K562 (cell line): ENCODE measurements at regions not wholly inside any gene's neighbourhood (a gene's known extent, or its start where the extent isn't known, plus 50 kb on each side); places are given as distances from the start of the nearest gene placed in this dataset.

Source experiments
- ATAC-seq: fragments of 200-7000 bp; cut with Tn5 transposase; 3 replicates; pipeline ENCODE4 v1.9.1; 2020; ENCODE audit warnings: moderate library complexity
- BruUV-seq: library from RNA; stranded (reverse); fragments of 400-500 nt; replicated peaks from 2 replicates; lab custom pipeline; 2021; lab: Mats Ljungman, UMichigan
- CTCF ChIA-PET: fragments of 300-600 bp; formaldehyde crosslinking; extraction: SDS; loops from one replicate; lab custom pipeline; 2021; ENCODE audit warnings: low intra/inter-chr PET ratio; lab: Yijun Ruan, JAX
- POLR2A ChIA-PET: fragments of 300-600, 350-650 bp; sonication (Branson Sonifier 250); formaldehyde crosslinking; extraction: SDS; loops from one replicate; lab custom pipeline; 2021; ENCODE audit warnings: antibody characterized with exemption, inconsistent platforms; lab: Yijun Ruan, JAX
- DNase-seq, 4 experiments: peaks; one replicate each; pipeline versions ENCODE4 v3.0.0 to v3.0.0-alpha.2; 2011 to 2018; ENCODE audit warnings: low spot score in 3 of 4, mixed read lengths in 3 of 4; ENCODE audit errors: extremely low read depth in 1 of 4
- FAIRE-seq: peaks from 2 replicates; lab custom pipeline; 2011; peaks lifted over from hg19 to GRCh38; lab: Jason Lieb, UNC
- H2AFZ ChIP-seq: 2 replicates; pipeline ENCODE4 v1.6.0; 2011; ENCODE audit warnings: low read depth, low read length, control low read depth, inconsistent platforms
- H3K27ac ChIP-seq: fragments of 200-600 bp; 3 replicates; pipeline ENCODE4 v1.8.0; 2011; ENCODE audit warnings: low read depth, mild to moderate bottlenecking, control low read depth, inconsistent platforms, low read length, moderate library complexity, mixed read lengths; ENCODE audit errors: extremely low read depth
- H3K27me3 ChIP-seq, 2 experiments: fragments of 300-600 bp in 1 of 2; 2 replicates in 1 of 2; 3 replicates in 1 of 2; pipeline versions ENCODE4 v1.6.0 to v1.8.0; 2011; ENCODE audit warnings: inconsistent platforms in 2 of 2, low read length in 2 of 2, mild to moderate bottlenecking in 1 of 2, mixed read lengths in 1 of 2, moderate library complexity in 1 of 2; ENCODE audit not compliant: control insufficient read depth in 2 of 2, insufficient read depth in 2 of 2
- H3K36me3 ChIP-seq: fragments of 300-600 bp; 3 replicates; pipeline ENCODE4 v1.8.0; 2011; ENCODE audit warnings: mild to moderate bottlenecking, low read length, inconsistent platforms; ENCODE audit not compliant: control insufficient read depth, insufficient read depth
- H3K4me1 ChIP-seq, 2 experiments: fragments of 200-600 bp in 1 of 2; replicated peaks in 1 of 2; 2 replicates in 1 of 2; 3 replicates in 1 of 2; pipeline versions ENCODE4 v1.5.1 to v1.8.0; 2011; ENCODE audit warnings: inconsistent platforms in 2 of 2, low read length in 2 of 2, mild to moderate bottlenecking in 1 of 2, mixed read lengths in 1 of 2, moderate library complexity in 1 of 2; ENCODE audit not compliant: control insufficient read depth in 2 of 2, insufficient read depth in 2 of 2
- H3K4me2 ChIP-seq: 2 replicates; pipeline ENCODE4 v1.6.1; 2011; ENCODE audit warnings: low read length, control low read depth, inconsistent platforms, mixed read lengths; ENCODE audit not compliant: insufficient read depth
- H3K4me3 ChIP-seq: fragments of 200-600 bp; sonication (generic), shearing (Covaris generic); 2 replicates; pipeline ENCODE4 v1.5.1; 2016; ENCODE audit warnings: control low read depth, inconsistent platforms
- H3K79me2 ChIP-seq: fragments of 200-600 bp; 3 replicates; pipeline ENCODE4 v1.8.0; 2011; ENCODE audit warnings: low read length, inconsistent platforms; ENCODE audit not compliant: control insufficient read depth, insufficient read depth
- H3K9ac ChIP-seq, 2 experiments: 2 replicates each; pipeline versions ENCODE4 v1.6.0 to v1.6.1; 2011; ENCODE audit warnings: low read depth in 2 of 2, low read length in 2 of 2, control low read depth in 1 of 2, inconsistent platforms in 1 of 2, mild to moderate bottlenecking in 1 of 2, mixed read lengths in 1 of 2; ENCODE audit not compliant: insufficient read depth in 1 of 2
- H3K9me1 ChIP-seq: one replicate; pipeline ENCODE4 v1.6.0; 2011; ENCODE audit warnings: inconsistent platforms, mild to moderate bottlenecking, low read length, moderate library complexity; ENCODE audit not compliant: control insufficient read depth, insufficient read depth
- H3K9me3 ChIP-seq: replicated peaks from 2 replicates; pipeline ENCODE4 v1.5.1; 2011; ENCODE audit warnings: low read depth, low read length, inconsistent platforms; ENCODE audit not compliant: control insufficient read depth, insufficient read depth
- H4K20me1 ChIP-seq: replicated peaks from 2 replicates; pipeline ENCODE4 v1.6.1; 2011; ENCODE audit warnings: low read length, inconsistent platforms, mixed read lengths; ENCODE audit not compliant: control insufficient read depth, insufficient read depth
- GATAD2A ChIP-seq: fragments of 450-650 bp; IDR thresholded peaks from 2 replicates; pipeline ENCODE4 v1.6.1; 2017
- NBN ChIP-seq: fragments of 450-650 bp; IDR thresholded peaks from 2 replicates; pipeline ENCODE4 v1.6.1; 2016; ENCODE audit warnings: low read depth, mild to moderate bottlenecking
- SIN3B ChIP-seq: fragments of 450-650 bp; IDR thresholded peaks from 2 replicates; pipeline ENCODE4 v1.6.1; 2017; ENCODE audit warnings: low read depth, mild to moderate bottlenecking, moderate library complexity
- SLC30A9 ChIP-seq: fragments of 250-450 bp; sonication (Bioruptor Pico); IDR thresholded peaks from 2 replicates; pipeline ENCODE4 v1.8.0; 2022; ENCODE audit warnings: mild to moderate bottlenecking, moderate library complexity
- SMARCA4 ChIP-seq: fragments of 450-650 bp; IDR thresholded peaks from 2 replicates; pipeline ENCODE4 v1.6.1; 2016
- YBX1 ChIP-seq: fragments of 450-650 bp; IDR thresholded peaks from 2 replicates; pipeline ENCODE4 v1.7.1; 2016; ENCODE audit warnings: mild to moderate bottlenecking
- ZNF316 ChIP-seq: fragments of 450-650 bp; IDR thresholded peaks from 2 replicates; pipeline ENCODE4 v1.6.1; 2016
- whole genome bisulfite sequencing: fragments of 100-300 bp; shearing (Covaris generic); methylation state at CpG from one replicate; pipeline ENCODE4 v1.1.6; 2016; ENCODE audit warnings: low coverage, mixed read lengths; ENCODE audit not compliant: insufficient coverage; ENCODE audit errors: missing lambda C conversion rate; 5-methylcytosine and 5-hydroxymethylcytosine counted together
- in situ Hi-C: fragments of 300-500 bp; cut with MboI; formaldehyde crosslinking; loops from 4 replicates; pipeline ENCODE4 v1.15.0; 2018; ENCODE audit warnings: inconsistent platforms, mixed read lengths
- intact Hi-C: fragments of 100-400 bp; cut with micrococcal nuclease; formaldehyde crosslinking; loops from 2 replicates; pipeline ENCODE4 v1.14.2; 2022
- TF ChIP-seq, protein P1 (sequence below): fragments of 200-600 bp; sonication (generic); IDR thresholded peaks from one replicate; pipeline ENCODE4 v1.6.1; 2012; ENCODE audit warnings: mild to moderate bottlenecking, low read depth, low read length, inconsistent platforms
- TF ChIP-seq, protein P2 (sequence below), 2 experiments: fragments of 150-350 bp in 1 of 2; IDR thresholded peaks; 2 replicates each; pipeline ENCODE4 v1.6.1; 2012 to 2016; ENCODE audit warnings: low read depth in 2 of 2, low read length in 2 of 2, mild to moderate bottlenecking in 1 of 2, moderate library complexity in 1 of 2

DNA sequence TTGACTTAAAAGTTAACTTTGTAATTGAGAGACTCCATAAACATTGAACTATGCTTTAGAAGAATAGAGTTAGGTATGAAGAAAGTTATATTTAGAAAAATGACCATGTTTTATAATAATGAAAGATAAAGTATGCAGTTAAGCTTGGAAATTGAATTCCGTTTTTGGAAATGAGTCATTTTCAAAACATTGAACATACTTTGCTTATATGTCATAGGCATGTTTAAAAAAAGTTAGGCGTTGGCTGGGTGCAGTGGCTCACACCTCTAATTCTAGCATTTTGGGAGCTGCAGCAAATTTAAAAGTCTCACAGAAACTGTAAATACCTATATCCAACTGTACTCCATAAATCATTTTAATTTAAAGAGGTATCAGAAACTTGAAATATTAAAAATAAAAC is 607.4 kb downstream of the CBLN2 start:
- intact Hi-C loops: no loop called here
- no peak for FAIRE-seq
- no peak overlapping the region for H3K9ac ChIP-seq
- no peaks in the 10 kb centered on the region for H4K20me1 ChIP-seq
- no peak for DNase-seq
- no TSS peak for BruUV-seq
- no peaks in the 10 kb centered on the region for H3K27me3 ChIP-seq
- no peaks in the 10 kb centered on the region for H3K9me3 ChIP-seq
- in situ Hi-C loops: no loop called here
- no peaks in the 10 kb centered on the region for H3K4me1 ChIP-seq
- ATAC-seq: no peak
- H3K9me1 ChIP-seq: no peaks in the 10 kb centered on the region
- POLR2A ChIA-PET: no interaction called here
- H3K4me2 ChIP-seq: no peak overlapping the region
- H3K79me2 ChIP-seq: no peaks in the 10 kb centered on the region
- no peaks in the 10 kb centered on the region for H3K36me3 ChIP-seq
- CTCF ChIA-PET: no interaction called here
- no peak overlapping the region for H2AFZ ChIP-seq
- 6% methylated on average over 2 of the region's 2 CpGs for WGBS
- no peak overlapping the region for H3K4me3 ChIP-seq
- H3K27ac ChIP-seq: no peak overlapping the region
- TF ChIP-seq SMARCA4 (no peak), YBX1 (no peak), GATAD2A (no peak), SIN3B (no peak), NBN (no peak), SLC30A9 (CRISPR knock-in tag) (no peak), ZNF316 (no peak)
- TF ChIP-seq, protein P1, sequence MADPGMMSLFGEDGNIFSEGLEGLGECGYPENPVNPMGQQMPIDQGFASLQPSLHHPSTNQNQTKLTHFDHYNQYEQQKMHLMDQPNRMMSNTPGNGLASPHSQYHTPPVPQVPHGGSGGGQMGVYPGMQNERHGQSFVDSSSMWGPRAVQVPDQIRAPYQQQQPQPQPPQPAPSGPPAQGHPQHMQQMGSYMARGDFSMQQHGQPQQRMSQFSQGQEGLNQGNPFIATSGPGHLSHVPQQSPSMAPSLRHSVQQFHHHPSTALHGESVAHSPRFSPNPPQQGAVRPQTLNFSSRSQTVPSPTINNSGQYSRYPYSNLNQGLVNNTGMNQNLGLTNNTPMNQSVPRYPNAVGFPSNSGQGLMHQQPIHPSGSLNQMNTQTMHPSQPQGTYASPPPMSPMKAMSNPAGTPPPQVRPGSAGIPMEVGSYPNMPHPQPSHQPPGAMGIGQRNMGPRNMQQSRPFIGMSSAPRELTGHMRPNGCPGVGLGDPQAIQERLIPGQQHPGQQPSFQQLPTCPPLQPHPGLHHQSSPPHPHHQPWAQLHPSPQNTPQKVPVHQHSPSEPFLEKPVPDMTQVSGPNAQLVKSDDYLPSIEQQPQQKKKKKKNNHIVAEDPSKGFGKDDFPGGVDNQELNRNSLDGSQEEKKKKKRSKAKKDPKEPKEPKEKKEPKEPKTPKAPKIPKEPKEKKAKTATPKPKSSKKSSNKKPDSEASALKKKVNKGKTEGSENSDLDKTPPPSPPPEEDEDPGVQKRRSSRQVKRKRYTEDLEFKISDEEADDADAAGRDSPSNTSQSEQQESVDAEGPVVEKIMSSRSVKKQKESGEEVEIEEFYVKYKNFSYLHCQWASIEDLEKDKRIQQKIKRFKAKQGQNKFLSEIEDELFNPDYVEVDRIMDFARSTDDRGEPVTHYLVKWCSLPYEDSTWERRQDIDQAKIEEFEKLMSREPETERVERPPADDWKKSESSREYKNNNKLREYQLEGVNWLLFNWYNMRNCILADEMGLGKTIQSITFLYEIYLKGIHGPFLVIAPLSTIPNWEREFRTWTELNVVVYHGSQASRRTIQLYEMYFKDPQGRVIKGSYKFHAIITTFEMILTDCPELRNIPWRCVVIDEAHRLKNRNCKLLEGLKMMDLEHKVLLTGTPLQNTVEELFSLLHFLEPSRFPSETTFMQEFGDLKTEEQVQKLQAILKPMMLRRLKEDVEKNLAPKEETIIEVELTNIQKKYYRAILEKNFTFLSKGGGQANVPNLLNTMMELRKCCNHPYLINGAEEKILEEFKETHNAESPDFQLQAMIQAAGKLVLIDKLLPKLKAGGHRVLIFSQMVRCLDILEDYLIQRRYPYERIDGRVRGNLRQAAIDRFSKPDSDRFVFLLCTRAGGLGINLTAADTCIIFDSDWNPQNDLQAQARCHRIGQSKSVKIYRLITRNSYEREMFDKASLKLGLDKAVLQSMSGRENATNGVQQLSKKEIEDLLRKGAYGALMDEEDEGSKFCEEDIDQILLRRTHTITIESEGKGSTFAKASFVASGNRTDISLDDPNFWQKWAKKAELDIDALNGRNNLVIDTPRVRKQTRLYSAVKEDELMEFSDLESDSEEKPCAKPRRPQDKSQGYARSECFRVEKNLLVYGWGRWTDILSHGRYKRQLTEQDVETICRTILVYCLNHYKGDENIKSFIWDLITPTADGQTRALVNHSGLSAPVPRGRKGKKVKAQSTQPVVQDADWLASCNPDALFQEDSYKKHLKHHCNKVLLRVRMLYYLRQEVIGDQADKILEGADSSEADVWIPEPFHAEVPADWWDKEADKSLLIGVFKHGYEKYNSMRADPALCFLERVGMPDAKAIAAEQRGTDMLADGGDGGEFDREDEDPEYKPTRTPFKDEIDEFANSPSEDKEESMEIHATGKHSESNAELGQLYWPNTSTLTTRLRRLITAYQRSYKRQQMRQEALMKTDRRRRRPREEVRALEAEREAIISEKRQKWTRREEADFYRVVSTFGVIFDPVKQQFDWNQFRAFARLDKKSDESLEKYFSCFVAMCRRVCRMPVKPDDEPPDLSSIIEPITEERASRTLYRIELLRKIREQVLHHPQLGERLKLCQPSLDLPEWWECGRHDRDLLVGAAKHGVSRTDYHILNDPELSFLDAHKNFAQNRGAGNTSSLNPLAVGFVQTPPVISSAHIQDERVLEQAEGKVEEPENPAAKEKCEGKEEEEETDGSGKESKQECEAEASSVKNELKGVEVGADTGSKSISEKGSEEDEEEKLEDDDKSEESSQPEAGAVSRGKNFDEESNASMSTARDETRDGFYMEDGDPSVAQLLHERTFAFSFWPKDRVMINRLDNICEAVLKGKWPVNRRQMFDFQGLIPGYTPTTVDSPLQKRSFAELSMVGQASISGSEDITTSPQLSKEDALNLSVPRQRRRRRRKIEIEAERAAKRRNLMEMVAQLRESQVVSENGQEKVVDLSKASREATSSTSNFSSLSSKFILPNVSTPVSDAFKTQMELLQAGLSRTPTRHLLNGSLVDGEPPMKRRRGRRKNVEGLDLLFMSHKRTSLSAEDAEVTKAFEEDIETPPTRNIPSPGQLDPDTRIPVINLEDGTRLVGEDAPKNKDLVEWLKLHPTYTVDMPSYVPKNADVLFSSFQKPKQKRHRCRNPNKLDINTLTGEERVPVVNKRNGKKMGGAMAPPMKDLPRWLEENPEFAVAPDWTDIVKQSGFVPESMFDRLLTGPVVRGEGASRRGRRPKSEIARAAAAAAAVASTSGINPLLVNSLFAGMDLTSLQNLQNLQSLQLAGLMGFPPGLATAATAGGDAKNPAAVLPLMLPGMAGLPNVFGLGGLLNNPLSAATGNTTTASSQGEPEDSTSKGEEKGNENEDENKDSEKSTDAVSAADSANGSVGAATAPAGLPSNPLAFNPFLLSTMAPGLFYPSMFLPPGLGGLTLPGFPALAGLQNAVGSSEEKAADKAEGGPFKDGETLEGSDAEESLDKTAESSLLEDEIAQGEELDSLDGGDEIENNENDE: no peak
- TF ChIP-seq, protein P2, sequence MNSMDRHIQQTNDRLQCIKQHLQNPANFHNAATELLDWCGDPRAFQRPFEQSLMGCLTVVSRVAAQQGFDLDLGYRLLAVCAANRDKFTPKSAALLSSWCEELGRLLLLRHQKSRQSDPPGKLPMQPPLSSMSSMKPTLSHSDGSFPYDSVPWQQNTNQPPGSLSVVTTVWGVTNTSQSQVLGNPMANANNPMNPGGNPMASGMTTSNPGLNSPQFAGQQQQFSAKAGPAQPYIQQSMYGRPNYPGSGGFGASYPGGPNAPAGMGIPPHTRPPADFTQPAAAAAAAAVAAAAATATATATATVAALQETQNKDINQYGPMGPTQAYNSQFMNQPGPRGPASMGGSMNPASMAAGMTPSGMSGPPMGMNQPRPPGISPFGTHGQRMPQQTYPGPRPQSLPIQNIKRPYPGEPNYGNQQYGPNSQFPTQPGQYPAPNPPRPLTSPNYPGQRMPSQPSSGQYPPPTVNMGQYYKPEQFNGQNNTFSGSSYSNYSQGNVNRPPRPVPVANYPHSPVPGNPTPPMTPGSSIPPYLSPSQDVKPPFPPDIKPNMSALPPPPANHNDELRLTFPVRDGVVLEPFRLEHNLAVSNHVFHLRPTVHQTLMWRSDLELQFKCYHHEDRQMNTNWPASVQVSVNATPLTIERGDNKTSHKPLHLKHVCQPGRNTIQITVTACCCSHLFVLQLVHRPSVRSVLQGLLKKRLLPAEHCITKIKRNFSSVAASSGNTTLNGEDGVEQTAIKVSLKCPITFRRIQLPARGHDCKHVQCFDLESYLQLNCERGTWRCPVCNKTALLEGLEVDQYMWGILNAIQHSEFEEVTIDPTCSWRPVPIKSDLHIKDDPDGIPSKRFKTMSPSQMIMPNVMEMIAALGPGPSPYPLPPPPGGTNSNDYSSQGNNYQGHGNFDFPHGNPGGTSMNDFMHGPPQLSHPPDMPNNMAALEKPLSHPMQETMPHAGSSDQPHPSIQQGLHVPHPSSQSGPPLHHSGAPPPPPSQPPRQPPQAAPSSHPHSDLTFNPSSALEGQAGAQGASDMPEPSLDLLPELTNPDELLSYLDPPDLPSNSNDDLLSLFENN (IDR thresholded peaks at IDR 0.05; ENCODE audit: low read depth in 2 of 2, low read length in 2 of 2): no peak
